ENCODE measurements at regions not wholly inside any gene's neighbourhood (a gene's known extent, or its start where the extent isn't known, plus 50 kb on each side); places are given as distances from the start of the nearest gene placed in this dataset.

GRCh38 chr5:123879071-123879470 is 367.1 kb downstream of the CSNK1G3 start:
- no peak overlapping the region for H3K4me3 Mint-ChIP-seq
- H3K9me3 Mint-ChIP-seq: peaks cover 0 to 6% (median 0%) of the 10 kb centered on the region in 7 donors
- H3K27me3 ChIP-seq (ENCODE audit: control insufficient read depth, insufficient read depth, low read length): no peaks in the 10 kb centered on the region
- H3K36me3 Mint-ChIP-seq: no peaks in the 10 kb centered on the region
- no peaks in the 10 kb centered on the region for H3K36me3 ChIP-seq (ENCODE audit: control insufficient read depth, insufficient read depth, low read length)
- H3K4me1 Mint-ChIP-seq: no peaks in the 10 kb centered on the region
- DNase-seq (no peak), ATAC-seq (ENCODE audit: low read depth in 2 of 2) (no peak)
- H3K27me3 Mint-ChIP-seq: no peaks in the 10 kb centered on the region
- no peak overlapping the region for H3K27ac Mint-ChIP-seq
- no peaks in the 10 kb centered on the region for H3K9me3 ChIP-seq (ENCODE audit: control insufficient read depth in 2 of 2, low read length in 2 of 2)
- no peaks in the 10 kb centered on the region for H3K4me1 ChIP-seq (ENCODE audit: control insufficient read depth, insufficient read depth, low read length, poor library complexity, severe bottlenecking)
- no peak overlapping the region for H3K4me3 ChIP-seq (ENCODE audit: low read depth, low read length)
- no peak overlapping the region for H3K27ac ChIP-seq (ENCODE audit: insufficient read depth, low read length, poor library complexity, severe bottlenecking)

GRCh38 chr5:123876276-123876790 is 364.4 kb downstream of the CSNK1G3 start:
- DNase-seq (no peak), ATAC-seq (ENCODE audit: low read depth in 2 of 2) (no peak)
- Mint-ChIP-seq H3K4me1 (no peaks in the 10 kb centered on the region), H3K27ac (no peak overlapping the region), H3K9me3 (peaks cover 0 to 6% (median 0%) of the 10 kb centered on the region in 7 donors), H3K36me3 (no peaks in the 10 kb centered on the region), H3K4me3 (no peak overlapping the region), H3K27me3 (no peaks in the 10 kb centered on the region)
- H3K36me3 ChIP-seq (ENCODE audit: control insufficient read depth, insufficient read depth, low read length): no peaks in the 10 kb centered on the region
- H3K27ac ChIP-seq (ENCODE audit: insufficient read depth, low read length, poor library complexity, severe bottlenecking): no peak overlapping the region
- no peaks in the 10 kb centered on the region for H3K4me1 ChIP-seq (ENCODE audit: control insufficient read depth, insufficient read depth, low read length, poor library complexity, severe bottlenecking)
- no peaks in the 10 kb centered on the region for H3K27me3 ChIP-seq (ENCODE audit: control insufficient read depth, insufficient read depth, low read length)
- H3K9me3 ChIP-seq (ENCODE audit: control insufficient read depth in 2 of 2, low read length in 2 of 2): no peaks in the 10 kb centered on the region
- no peak overlapping the region for H3K4me3 ChIP-seq (ENCODE audit: low read depth, low read length)

- H3K4me1 Mint-ChIP-seq: no peaks in the 10 kb centered on the region
- H3K36me3 ChIP-seq (ENCODE audit: control insufficient read depth, insufficient read depth, low read length): no peaks in the 10 kb centered on the region
These were observed 363.7 kb downstream of the CSNK1G3 start for GRCh38 chr5:123875561-123876275.

DNA sequence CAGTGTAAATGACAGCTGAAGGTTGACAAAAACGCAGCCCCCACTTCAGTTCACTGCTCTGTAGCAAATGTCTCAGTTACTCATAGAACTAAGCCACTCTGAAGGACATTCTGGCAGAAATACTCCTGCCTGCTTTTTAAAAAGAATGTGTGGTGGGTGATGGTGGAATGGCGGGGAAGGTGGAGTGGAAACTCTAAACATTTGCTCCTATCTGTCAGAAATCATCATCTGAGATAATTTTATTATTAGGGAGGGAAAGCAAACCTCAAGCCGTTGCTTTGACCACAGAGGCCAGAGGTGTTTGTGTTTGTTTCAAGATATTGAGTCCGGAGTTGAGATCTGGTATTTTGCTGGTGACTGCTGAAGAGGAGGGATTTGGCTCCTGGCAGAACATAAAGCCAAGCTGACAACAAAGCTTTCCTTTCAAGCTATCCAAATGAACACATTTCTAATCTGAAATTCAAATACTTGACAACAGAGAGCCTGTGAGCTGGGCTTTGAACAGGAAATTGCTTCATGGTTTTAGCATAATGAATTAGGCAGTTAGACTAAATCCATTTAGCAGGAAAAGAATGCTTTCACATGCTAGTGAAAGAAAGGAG is 362.7 kb downstream of the CSNK1G3 start:
- Mint-ChIP-seq H3K4me1 (no peaks in the 10 kb centered on the region), H3K27ac (no peak overlapping the region), H3K27me3 (no peaks in the 10 kb centered on the region), H3K9me3 (peaks cover 0 to 8% (median 0%) of the 10 kb centered on the region in 7 donors), H3K36me3 (no peaks in the 10 kb centered on the region), H3K4me3 (no peak overlapping the region)
- ATAC-seq (ENCODE audit: low read depth in 2 of 2) (no peak), DNase-seq (no peak)
- Histone ChIP-seq H3K27me3 (ENCODE audit: control insufficient read depth, insufficient read depth, low read length) (no peaks in the 10 kb centered on the region), H3K4me3 (ENCODE audit: low read depth, low read length) (no peak overlapping the region), H3K36me3 (ENCODE audit: control insufficient read depth, insufficient read depth, low read length) (no peaks in the 10 kb centered on the region), H3K27ac (ENCODE audit: insufficient read depth, low read length, poor library complexity, severe bottlenecking) (no peak overlapping the region), H3K4me1 (ENCODE audit: control insufficient read depth, insufficient read depth, low read length, poor library complexity, severe bottlenecking) (no peaks in the 10 kb centered on the region), H3K9me3 (ENCODE audit: control insufficient read depth in 2 of 2, low read length in 2 of 2) (no peaks in the 10 kb centered on the region)

More at GRCh38 chr5:123875561-123876275, 363.7 kb downstream of the CSNK1G3 start:
- Histone ChIP-seq H3K4me1 (ENCODE audit: control insufficient read depth, insufficient read depth, low read length, poor library complexity, severe bottlenecking) (no peaks in the 10 kb centered on the region), H3K27ac (ENCODE audit: insufficient read depth, low read length, poor library complexity, severe bottlenecking) (no peak overlapping the region), H3K4me3 (ENCODE audit: low read depth, low read length) (no peak overlapping the region), H3K9me3 (ENCODE audit: control insufficient read depth in 2 of 2, low read length in 2 of 2) (no peaks in the 10 kb centered on the region), H3K27me3 (ENCODE audit: control insufficient read depth, insufficient read depth, low read length) (no peaks in the 10 kb centered on the region)
- peaks cover 0 to 8% (median 0%) of the 10 kb centered on the region in 7 donors for H3K9me3 Mint-ChIP-seq
- ATAC-seq (ENCODE audit: low read depth in 2 of 2): no peak
- no peak for DNase-seq
- no peaks in the 10 kb centered on the region for H3K27me3 Mint-ChIP-seq
- H3K36me3 Mint-ChIP-seq: no peaks in the 10 kb centered on the region
- no peak overlapping the region for H3K4me3 Mint-ChIP-seq
- no peak overlapping the region for H3K27ac Mint-ChIP-seq

DNA sequence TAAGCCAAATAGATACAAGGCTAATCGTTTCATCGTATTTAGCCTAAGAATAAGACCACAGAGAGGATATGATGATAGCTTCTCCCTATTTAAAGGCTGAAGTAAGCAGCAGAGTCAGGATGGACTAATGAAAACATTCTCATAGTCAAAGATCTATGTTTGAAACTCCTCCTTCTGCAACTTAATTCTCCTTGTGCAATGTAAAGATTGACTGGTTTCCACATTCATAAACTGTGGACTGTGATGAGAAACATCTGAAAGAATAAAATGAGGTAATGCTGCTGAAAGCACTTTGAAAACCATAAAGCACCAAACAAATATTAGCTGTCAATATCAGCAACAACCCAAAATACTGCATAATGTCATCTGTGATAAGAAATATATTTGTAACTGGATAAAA is 361.9 kb downstream of the CSNK1G3 start:
- no peaks in the 10 kb centered on the region for H3K27me3 ChIP-seq (ENCODE audit: control insufficient read depth, insufficient read depth, low read length)
- no peak for DNase-seq
- no peaks in the 10 kb centered on the region for H3K27me3 Mint-ChIP-seq
- H3K9me3 Mint-ChIP-seq: peaks cover 0 to 8% (median 1%) of the 10 kb centered on the region in 7 donors
- no peaks in the 10 kb centered on the region for H3K36me3 Mint-ChIP-seq
- no peaks in the 10 kb centered on the region for H3K36me3 ChIP-seq (ENCODE audit: control insufficient read depth, insufficient read depth, low read length)
- H3K4me1 Mint-ChIP-seq: no peaks in the 10 kb centered on the region
- ATAC-seq (ENCODE audit: low read depth in 2 of 2): no peak
- H3K4me1 ChIP-seq (ENCODE audit: control insufficient read depth, insufficient read depth, low read length, poor library complexity, severe bottlenecking): no peaks in the 10 kb centered on the region
- H3K27ac Mint-ChIP-seq: no peak overlapping the region
- no peaks in the 10 kb centered on the region for H3K9me3 ChIP-seq (ENCODE audit: control insufficient read depth in 2 of 2, low read length in 2 of 2)
- H3K4me3 Mint-ChIP-seq: no peak overlapping the region
- H3K27ac ChIP-seq (ENCODE audit: insufficient read depth, low read length, poor library complexity, severe bottlenecking): no peak overlapping the region
- no peak overlapping the region for H3K4me3 ChIP-seq (ENCODE audit: low read depth, low read length)

- no peaks in the 10 kb centered on the region for H3K4me1 Mint-ChIP-seq
- H3K9me3 Mint-ChIP-seq: peaks cover 1 to 10% (median 8%) of the 10 kb centered on the region in 7 donors
- DNase-seq (no peak), ATAC-seq (ENCODE audit: low read depth in 2 of 2) (no peak)
- Histone ChIP-seq H3K36me3 (ENCODE audit: control insufficient read depth, insufficient read depth, low read length) (no peaks in the 10 kb centered on the region), H3K27me3 (ENCODE audit: control insufficient read depth, insufficient read depth, low read length) (no peaks in the 10 kb centered on the region), H3K4me3 (ENCODE audit: low read depth, low read length) (no peak overlapping the region), H3K27ac (ENCODE audit: insufficient read depth, low read length, poor library complexity, severe bottlenecking) (no peak overlapping the region), H3K9me3 (ENCODE audit: control insufficient read depth in 2 of 2, low read length in 2 of 2) (no peaks in the 10 kb centered on the region), H3K4me1 (ENCODE audit: control insufficient read depth, insufficient read depth, low read length, poor library complexity, severe bottlenecking) (no peaks in the 10 kb centered on the region)
- H3K36me3 Mint-ChIP-seq: no peaks in the 10 kb centered on the region
- no peak overlapping the region for H3K27ac Mint-ChIP-seq
- no peaks in the 10 kb centered on the region for H3K27me3 Mint-ChIP-seq
- no peak overlapping the region for H3K4me3 Mint-ChIP-seq
These were observed 359.4 kb downstream of the CSNK1G3 start for GRCh38 chr5:123871373-123871772.

DNA sequence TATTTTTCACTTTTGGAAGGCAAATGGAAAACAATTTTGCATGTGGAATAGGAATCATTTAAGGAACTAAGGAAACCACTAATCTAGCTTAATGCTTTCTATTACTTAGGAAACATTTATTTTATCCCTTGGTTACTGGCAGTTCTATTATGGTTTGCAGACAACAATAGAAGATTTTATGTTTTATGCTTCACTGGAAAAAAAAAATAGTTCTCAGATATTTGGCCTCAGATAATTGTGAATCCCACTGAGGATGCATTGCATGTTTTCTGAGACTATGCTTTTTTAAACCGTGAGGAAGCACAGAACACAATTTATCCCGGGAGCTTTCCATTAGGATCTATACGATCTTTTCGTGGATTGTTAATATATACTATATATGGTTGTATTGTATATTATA is 356.9 kb downstream of the CSNK1G3 start:
- H3K27ac ChIP-seq (ENCODE audit: insufficient read depth, low read length, poor library complexity, severe bottlenecking): no peak overlapping the region
- no peak overlapping the region for H3K4me3 ChIP-seq (ENCODE audit: low read depth, low read length)
- peaks cover 1 to 10% (median 7%) of the 10 kb centered on the region in 7 donors for H3K9me3 Mint-ChIP-seq
- H3K4me1 Mint-ChIP-seq: no peaks in the 10 kb centered on the region
- no peaks in the 10 kb centered on the region for H3K9me3 ChIP-seq (ENCODE audit: control insufficient read depth in 2 of 2, low read length in 2 of 2)
- H3K36me3 ChIP-seq (ENCODE audit: control insufficient read depth, insufficient read depth, low read length): no peaks in the 10 kb centered on the region
- H3K27me3 ChIP-seq (ENCODE audit: control insufficient read depth, insufficient read depth, low read length): no peaks in the 10 kb centered on the region
- ATAC-seq (ENCODE audit: low read depth in 2 of 2): no peak
- DNase-seq: no peak
- H3K4me3 Mint-ChIP-seq: no peak overlapping the region
- no peak overlapping the region for H3K27ac Mint-ChIP-seq
- no peaks in the 10 kb centered on the region for H3K36me3 Mint-ChIP-seq
- H3K4me1 ChIP-seq (ENCODE audit: control insufficient read depth, insufficient read depth, low read length, poor library complexity, severe bottlenecking): no peaks in the 10 kb centered on the region
- H3K27me3 Mint-ChIP-seq: no peaks in the 10 kb centered on the region

DNA sequence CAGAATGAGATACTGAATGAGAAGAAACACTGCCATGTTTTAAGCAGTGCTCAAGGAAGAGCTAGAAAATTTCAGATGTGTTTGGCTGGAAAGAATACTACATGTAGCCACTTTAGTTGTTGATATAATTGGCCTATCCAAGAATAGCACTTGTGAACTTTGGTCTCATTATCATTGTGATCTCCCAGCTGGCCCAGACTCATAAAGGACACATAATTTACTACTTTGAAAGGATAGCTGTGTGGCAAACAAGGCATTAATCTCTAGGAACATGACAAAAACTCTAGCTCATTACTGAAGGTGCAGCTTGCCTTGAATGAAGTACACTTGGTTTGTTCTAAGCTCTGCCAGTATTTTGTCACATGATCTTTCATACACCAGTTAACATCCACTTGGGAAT is 356.3 kb downstream of the CSNK1G3 start:
- H3K36me3 Mint-ChIP-seq: no peaks in the 10 kb centered on the region
- no peak overlapping the region for H3K27ac Mint-ChIP-seq
- H3K4me1 Mint-ChIP-seq: no peaks in the 10 kb centered on the region

More for the DNA sequence above, 356.3 kb downstream of the CSNK1G3 start:
- Histone ChIP-seq H3K36me3 (ENCODE audit: control insufficient read depth, insufficient read depth, low read length) (no peaks in the 10 kb centered on the region), H3K27me3 (ENCODE audit: control insufficient read depth, insufficient read depth, low read length) (no peaks in the 10 kb centered on the region), H3K27ac (ENCODE audit: insufficient read depth, low read length, poor library complexity, severe bottlenecking) (no peak overlapping the region), H3K9me3 (ENCODE audit: control insufficient read depth in 2 of 2, low read length in 2 of 2) (no peaks in the 10 kb centered on the region), H3K4me3 (ENCODE audit: low read depth, low read length) (no peak overlapping the region), H3K4me1 (ENCODE audit: control insufficient read depth, insufficient read depth, low read length, poor library complexity, severe bottlenecking) (no peaks in the 10 kb centered on the region)
- ATAC-seq (ENCODE audit: low read depth in 2 of 2): no peak
- no peak for DNase-seq
- H3K27me3 Mint-ChIP-seq: no peaks in the 10 kb centered on the region
- peaks cover 1 to 10% (median 8%) of the 10 kb centered on the region in 7 donors for H3K9me3 Mint-ChIP-seq
- H3K4me3 Mint-ChIP-seq: no peak overlapping the region
